ENCODE measurements at regions not wholly inside any gene's neighbourhood (a gene's known extent, or its start where the extent isn't known, plus 50 kb on each side); places are given as distances from the start of the nearest gene placed in this dataset.
"Not testable (repeated sequence)": the region's sequence is repeated elsewhere in the genome, so short reads cannot be mapped to it uniquely, and the experiment has no call there.

DNA sequence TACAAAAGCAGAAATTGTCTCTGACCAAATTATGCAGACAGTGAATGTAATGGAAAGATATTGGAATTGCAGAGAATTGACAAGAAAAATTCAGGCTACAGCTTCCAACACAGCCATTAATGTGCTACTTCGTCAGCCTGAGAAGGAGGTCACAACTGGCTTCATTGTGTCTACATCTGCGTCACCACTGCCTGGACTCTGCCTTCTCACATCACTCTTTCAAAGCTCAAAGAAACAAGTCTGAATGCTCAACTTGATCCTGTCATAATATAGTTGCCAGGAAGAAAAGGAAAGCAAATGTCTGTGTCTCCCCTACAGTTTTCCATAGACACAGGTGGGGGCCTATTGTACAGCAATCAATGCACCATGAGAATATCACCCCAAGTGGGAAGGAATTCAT, 806.5 kb upstream of the CDH10 start:
- no peak for DNase-seq (ENCODE audit: low spot score)

DNA sequence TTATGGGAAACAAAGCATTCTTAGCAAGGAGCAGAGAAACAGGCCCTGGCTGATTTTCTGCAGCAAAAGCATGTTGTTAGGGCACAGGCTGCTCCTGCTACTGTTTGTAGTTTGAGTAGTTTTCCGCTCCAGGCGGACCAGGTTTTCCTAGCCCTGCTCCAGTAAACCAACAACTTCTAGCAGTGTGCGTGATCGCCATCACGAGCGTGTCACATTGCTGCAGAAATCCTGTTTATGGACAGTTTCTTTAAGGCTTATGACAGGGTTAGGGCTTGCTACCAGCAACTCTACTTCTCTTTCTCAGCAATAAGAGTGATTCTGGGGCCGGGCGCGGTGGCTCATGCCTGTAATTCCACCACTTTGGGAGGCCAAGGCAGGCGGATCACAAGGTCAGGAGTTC, 803.9 kb upstream of the CDH10 start:
- DNase-seq (ENCODE audit: low spot score) = no peak

DNA sequence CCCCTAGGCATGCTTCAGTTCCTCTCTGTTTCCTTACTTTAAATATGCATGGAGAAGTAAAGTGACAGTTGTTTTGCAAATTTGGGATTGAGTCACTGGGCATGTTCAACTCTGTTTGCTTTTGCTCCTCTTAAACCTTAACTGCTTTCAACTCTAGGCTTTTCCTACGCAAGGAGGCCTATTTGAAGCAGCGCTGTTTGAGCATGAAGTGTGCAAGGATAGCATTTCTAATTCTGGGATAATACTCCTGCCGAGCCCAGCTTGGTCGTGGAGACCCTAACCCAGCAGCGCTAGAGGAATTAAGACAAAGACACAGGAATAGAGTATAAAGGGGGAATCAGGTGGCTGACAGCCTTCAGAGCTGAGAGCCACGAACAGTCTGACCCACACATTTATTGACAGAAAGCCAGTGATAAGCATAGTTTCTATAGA, 803.4 kb upstream of the CDH10 start:
- DNase-seq (ENCODE audit: low spot score) = no peak

DNA sequence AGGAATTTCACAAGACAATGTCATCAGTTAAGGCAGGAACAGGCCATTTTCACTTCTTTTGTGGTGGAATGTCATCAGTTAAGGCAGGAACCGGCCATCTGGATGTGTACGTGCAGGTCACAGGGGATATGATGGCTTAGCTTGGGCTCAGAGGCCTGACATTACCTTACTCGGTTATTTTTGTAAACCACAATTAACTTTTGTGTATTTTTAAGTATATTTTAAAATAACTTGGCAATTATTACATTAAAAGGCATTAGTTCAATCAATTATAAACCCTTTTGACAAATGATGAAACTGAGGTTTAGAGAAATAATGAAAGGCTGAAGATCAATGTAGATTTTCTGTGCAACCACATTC, 801.3 kb upstream of the CDH10 start:
- not testable (repeated sequence) for DNase-seq (ENCODE audit: low spot score)

DNA sequence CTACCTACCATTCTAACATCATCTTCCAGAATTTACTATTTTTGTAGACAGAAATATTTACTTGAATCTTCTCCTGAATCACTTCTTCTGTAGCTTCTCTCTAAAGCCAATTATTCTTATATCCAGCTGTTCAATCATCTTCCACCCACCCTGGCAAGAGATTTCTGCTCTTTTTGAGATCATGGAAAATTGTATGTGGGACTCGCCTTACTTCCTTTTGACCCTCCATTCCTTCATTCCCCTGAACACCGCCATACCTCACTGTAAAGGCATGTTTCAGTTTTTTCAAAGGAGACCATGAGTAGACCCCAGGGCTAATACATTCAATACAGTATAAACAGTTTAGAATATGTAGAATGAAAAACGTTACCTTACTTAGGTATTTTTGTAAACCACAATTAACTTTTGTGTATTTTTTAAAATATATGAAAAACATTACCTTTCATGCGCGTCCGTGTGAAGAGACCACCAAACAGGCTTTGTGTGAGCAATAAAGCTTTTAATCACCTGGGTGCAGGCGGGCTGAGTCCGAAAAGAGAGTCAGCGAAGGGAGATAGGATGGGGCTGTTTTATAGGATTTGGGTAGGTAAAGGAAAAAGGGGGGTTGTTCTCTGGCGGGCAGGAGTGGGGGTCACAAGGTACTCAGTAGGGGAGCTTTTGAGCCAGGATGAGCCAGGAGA, 800.7 kb upstream of the CDH10 start:
- DNase-seq (ENCODE audit: low spot score) = not testable (repeated sequence)

DNA sequence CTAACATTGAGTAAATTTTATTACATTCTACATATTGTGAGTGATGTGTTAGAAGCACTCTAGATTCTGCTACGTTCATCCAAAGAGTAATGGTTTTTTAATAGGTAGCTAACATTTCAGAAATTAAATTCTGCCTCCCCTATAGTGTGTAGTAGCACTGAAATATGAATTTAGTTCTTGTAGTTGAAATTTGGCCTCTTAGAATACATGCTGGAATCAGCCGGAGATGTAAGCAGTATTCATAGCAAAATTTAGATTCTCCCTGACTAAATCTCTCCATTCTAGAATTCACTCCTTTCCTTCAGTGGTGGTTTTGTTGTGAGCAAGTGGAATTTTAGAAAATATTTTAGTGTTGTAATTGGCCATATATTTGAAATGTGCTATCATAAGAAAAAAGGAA, 799.9 kb upstream of the CDH10 start:
- no peak for DNase-seq (ENCODE audit: low spot score)

DNA sequence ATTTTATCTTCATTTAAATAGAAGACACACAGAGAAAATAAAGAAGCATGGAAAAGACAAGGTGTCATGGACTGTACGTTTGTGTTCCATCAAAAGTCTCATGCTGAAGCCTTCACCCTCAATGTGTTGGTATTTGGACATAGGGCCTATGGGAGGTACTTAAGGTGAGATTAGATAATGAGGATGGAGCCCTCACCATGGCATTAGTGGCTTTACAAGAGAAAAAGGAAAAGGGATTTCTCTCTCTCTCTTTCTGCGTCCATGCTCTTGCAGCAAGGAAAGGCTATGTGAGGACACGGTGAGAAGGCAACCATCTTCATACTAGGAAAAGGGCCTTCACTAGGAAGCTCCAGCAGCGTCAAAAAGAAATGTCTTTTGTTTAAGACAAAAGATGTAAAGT, 797.0 kb upstream of the CDH10 start:
- DNase-seq (ENCODE audit: low spot score) = no peak

DNA sequence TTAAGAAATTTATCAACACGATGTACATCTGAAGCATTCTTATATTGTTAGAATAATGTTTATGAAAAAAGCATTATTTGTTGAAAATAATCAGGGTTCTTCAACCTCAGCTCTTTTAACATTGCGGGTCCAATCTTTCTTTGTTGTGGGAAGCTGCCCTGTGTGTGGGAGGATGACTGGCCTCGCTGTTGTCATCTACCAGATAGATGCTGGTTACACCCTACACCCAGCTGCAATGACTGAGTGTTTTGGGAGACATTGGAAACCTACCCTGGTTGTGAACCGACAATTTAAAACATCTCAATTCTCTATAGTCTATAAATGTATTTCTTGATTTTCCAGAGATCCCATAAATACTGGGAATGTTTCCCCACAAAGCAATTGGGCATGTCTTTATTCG, 794.2 kb upstream of the CDH10 start:
- no peak for DNase-seq (ENCODE audit: low spot score)

DNA sequence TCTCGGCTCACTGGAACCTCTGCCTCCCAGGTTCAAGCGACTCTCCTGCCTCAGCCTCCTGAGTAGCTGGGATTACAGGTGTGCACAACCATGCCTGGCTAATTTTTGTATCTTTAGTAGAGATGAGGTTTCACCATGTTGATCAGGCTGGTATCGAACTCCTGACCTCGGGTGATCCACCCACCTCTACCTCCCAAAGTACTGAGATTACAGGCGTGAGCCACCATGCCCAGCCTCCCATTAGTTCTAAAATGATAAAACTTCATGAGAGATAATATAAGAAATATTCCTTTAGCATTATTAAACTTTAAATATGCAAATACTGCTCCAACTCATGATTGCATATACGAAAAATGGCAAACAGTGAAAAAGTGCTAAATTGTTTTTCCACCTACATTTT, 793.6 kb upstream of the CDH10 start:
- not testable (repeated sequence) for DNase-seq (ENCODE audit: low spot score)

DNA sequence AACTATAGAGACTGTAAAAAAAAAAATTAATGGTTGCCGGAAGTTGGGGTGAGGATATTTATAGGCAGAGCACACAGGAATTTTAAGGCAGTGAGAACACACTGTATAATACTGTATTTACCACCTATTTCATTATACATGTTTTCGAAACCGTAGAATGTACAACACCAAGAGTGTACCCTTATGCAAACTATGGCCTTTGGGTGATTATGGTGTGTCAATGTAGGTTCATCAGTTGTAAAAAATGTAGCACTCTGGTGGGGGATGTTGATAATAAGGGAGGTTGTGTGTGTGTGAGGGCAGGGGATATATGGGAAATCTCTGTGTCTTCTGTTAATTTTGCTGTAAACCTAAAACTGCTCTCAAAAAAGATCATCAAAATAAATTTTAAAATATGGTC, 791.7 kb upstream of the CDH10 start:
- DNase-seq (ENCODE audit: low spot score) = no peak

DNA sequence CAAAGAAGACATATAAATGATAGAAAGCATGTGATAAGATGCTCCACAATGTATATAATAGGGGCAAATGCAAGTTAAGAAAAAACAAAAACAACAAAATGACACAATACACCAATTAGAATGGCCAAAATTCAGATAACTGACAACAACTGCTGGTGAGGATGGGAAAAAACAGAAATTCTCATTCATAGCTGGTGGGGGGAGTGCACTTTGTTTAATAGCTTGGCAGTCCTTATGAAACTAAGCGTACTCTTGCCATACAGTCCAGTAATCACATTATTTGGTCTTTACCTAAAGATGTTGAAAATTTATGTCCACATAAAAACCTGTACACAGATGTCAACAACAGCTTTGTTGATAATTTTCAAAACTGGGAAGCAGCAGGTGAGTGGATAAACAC, 791.1 kb upstream of the CDH10 start:
- no peak for DNase-seq (ENCODE audit: low spot score)

DNA sequence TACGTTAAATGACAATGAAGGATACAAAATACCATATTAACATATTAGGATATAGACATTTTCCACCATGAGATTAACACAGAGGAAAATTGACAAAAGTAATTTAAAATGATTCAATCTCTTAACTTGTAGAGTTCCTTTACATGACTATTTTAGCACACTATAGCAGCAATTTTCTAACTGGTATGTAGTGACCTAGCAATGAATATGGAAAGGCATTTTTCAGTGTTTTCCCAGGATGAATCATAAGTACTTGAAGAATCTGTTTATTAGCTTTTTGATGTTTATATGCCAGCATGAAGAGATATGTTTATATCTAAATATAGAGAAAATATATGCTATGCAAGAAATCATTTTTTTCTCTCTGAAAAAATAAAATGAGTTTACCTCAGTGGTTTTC, 782.5 kb upstream of the CDH10 start:
- DNase-seq (ENCODE audit: low spot score) = no peak

DNA sequence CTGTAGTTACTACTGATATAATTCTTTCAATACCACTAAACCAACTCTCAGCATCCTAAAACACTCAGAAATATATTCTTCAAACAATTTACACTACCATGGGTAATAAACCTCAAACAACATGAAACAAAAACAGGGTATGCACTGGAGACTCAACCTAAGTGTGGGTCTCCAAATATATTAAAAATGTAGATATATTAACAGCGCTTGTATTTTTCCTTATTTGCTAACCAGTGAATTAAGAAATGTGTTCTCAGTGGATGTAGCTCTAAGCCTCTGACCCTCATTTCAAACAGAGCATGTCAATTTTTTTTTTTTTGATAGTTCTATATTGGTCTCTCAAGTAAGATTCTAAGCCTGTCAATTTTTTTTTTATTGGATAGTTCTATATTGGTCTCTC, 778.5 kb upstream of the CDH10 start:
- no peak for DNase-seq (ENCODE audit: low spot score)

DNA sequence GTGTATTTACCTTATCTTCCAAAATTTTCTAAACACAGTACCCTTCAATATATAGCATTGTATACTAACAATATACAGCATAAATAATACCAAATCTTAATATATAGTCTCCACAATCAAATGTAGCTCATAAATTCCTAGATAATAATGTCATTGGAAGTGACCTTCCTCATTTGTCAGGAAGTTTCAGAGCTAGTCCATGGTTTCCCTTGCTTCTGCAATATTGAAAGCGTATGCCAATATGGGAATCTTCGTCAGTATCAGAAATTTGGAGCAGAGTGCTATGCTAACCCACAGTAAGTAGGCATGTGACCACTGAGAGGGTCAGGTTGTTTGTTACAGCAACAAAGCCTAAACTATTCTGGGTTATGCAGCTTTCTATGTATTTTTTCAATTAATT, 774.9 kb upstream of the CDH10 start:
- no peak for DNase-seq (ENCODE audit: low spot score)

DNA sequence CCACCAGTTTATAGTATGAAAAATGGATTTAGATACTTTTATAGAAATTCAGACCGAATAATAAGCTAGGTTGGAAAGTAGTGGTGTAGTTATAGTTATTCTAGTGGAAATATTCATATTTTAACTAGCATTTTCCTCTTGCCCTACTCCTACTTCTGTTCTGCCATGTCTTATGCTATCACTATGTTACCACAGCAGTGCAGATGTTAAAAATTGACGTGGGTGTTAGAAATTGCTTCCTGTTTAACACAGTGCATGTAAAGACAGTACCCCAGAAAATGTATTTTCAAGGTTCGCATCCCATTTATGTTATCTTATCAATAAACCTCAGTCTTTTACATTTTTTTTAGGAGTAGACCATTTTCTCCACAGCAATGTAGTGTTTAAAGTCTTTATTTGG, 774.2 kb upstream of the CDH10 start:
- DNase-seq (ENCODE audit: low spot score) = no peak

DNA sequence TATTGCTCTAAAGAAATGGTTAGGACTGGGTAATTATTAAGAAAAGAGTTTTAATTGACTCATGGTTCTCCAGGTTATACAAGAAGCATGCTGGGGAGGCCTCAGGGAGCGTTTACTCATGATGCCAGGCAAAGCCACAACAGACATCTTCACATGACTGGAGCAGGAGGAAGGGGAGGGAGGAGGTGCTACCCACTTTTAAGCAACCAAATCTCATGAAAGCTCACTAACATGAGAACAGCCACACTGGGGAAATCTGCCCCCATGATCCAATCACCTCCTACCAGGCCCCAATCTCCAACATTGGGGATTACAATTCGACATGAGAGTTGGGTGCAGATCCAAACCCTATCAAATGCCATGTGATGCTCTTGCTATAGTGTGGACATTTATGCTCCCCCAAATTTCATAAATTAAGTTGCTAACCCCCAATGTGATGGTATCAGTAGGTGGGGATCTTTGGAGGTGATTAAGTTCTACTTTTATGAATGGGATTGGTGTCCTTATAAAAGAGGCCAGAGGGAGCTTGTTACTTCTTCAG, 773.6 kb upstream of the CDH10 start:
- DNase-seq (ENCODE audit: low spot score) = no peak

DNA sequence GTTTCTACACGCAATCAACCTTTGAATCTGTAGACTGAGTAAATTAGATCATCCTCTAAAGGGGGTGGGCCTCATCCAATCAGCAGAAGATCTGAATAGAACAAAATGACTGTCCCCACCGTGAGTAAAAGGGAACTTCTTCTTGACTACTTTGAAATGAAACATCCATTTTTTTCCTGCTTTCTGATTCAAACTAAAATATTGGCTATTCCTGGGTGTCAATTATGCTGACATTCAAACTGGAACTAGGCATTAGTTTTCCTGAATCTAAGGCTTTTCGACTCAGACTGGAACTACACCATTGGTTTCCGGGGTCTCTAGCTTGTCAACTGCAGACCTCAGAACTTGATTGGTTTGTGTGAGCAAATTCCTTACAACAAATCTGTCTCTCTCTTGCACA, 772.2 kb upstream of the CDH10 start:
- DNase-seq (ENCODE audit: low spot score) = no peak

DNA sequence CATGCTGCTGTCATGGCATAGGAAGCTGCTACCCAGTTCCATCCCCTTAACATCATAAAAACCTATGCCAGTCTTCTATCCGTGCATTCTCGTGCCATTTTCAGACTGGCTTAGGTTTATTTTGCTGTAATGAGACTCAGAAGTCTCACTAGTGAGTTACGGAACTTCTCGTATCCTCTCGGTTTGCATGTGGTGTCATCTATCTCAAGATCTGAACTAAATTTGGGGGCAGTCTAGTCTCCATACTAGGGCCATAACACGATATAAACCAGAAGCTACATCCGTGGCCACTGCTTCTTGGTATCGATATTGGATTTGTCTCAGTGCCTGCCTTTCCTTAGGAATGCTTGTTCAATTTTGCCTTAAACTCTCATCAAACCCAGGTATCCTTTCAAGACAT, 771.2 kb upstream of the CDH10 start:
- DNase-seq (ENCODE audit: low spot score) = no peak

DNA sequence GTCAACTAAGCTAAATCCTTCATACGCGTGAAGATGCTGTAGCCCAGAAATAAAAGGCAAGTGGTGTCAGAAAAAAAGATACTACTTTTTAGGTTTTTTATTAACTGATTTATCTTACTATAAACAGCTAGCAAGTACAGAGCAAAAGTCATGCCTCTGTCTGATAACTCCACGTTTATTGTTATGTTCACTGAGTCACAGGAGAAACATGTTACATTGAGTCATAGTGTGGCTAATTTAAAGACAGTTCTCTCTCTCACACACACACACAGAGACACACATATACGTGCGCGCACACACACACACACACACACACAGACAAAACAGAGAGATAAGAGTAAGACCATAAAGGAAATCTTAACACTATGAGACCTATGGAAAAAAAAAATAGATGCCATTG, 770.0 kb upstream of the CDH10 start:
- no peak for DNase-seq (ENCODE audit: low spot score)

DNA sequence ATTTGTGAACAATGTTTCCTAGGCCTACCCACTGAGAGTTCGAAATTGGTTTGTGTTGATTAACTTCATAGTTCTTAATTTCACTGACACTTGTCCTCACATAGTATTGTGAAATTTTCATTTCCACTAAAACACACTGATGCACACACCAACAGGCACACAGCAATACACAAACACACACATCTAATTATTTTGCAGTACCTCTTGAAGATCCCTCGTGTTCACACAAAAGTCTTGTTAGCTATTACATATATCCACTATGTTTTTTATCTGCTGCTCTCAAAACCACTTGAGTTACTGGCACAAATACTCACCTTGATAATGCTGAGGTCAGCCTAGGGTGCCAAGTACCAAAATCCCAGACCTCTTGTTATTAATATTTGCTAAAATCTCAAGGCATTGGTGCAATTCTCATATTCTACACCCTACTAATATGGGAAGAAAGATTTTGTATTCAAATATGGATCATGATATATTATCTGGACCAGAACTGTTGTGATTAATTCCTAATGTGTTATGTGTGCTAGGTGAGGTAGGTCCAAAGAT, 767.4 kb upstream of the CDH10 start:
- no peak for DNase-seq (ENCODE audit: low spot score)

DNA sequence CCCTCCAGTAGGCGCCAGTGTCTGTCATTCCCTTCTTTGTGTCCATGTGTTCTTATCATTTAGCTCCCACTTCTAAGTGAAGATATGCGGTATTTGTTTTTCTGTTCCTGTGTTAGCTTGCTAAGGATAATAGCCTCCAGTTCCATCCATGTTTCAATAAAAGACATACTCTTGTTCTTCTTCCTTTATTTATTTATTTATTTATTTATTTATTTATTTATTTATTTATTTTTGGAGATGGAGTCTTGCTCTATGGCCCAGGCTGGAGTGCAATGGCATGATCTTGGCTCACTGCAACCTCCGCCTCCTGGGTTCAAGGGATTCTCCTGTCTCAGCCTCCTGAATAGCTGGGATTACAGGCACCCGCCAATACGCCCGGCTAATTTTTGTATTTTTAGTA, 762.6 kb upstream of the CDH10 start:
- not testable (repeated sequence) for DNase-seq (ENCODE audit: low spot score)

DNA sequence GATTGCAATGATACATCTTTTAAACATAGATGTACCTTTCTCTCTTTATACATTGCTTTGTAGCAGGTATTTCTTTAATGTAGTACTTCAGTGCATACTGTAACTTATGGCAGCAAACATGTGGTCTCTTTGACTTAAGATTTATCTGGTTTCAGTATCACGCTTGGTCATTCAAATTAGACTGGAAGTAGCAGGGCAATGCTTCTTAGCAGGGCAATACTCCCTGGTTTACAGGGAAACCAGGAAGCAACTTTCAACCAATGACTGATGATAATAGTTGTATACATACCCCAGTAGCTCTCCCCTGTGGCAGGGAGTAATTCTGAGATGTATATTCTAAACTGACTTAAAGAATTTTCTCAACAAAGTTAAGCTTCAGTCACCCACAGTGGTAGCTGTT, 761.1 kb upstream of the CDH10 start:
- DNase-seq (ENCODE audit: low spot score) = no peak

DNA sequence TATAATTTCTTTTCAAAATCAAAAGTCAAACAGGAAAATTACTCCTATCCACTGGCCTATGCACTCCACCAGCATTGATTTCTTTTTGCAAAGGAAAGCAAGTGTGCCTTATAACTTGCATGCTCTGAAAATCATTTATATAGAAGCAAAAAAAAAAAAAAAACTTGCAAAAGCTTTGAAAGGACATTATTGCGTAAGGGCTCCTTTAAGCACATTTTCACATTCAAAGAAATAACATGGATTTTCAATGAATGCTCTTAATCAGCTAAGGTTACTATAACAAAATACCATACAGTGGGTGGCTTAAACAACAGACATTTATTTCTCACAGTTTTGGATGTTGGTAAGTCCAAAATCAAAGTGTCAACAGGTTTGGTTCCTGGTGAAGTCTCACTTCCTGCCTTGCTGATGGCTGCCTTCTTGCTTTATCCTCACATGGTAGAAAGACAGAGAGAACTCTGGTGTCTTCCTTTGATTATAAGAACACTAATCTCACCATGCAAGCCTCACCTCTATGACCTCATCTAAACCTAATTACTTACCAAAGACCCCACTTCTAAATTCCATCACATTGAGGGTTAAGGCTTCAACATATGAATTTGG, 755.2 kb upstream of the CDH10 start:
- no peak for DNase-seq (ENCODE audit: low spot score)

DNA sequence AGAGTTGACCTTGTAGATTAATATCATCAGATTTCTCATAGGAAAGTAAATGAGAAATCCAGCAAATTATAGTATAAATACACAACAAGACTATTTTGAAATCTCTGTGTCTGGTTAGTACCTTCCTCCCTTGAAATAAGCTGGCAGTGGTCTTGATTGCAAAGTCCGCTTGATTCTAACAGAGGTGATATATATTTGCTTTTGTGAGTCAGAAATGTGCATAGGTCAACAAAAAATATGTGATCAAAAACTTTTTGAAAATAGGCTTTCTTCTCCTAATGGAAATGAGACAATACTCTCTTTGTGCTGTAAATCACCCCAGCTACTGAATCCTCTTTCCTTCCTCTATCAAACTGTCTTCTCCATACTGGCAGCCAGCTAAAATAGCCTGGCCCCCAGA, 749.2 kb upstream of the CDH10 start:
- no peak for DNase-seq (ENCODE audit: low spot score)

Data from globus pallidus (tissue), 1 donor.